GM12874 (cell line): ENCODE measurements at regions not wholly inside any gene's neighbourhood (a gene's known extent, or its start where the extent isn't known, plus 50 kb on each side); places are given as distances from the start of the nearest gene placed in this dataset.

Experiments
- CTCF ChIP-seq: IDR thresholded peaks from 2 replicates; pipeline ENCODE4 v1.5.1; 2011; ENCODE audit warnings: low read depth, mild to moderate bottlenecking, control low read depth, low read length, moderate library complexity; ENCODE audit not compliant: insufficient read depth

DNA sequence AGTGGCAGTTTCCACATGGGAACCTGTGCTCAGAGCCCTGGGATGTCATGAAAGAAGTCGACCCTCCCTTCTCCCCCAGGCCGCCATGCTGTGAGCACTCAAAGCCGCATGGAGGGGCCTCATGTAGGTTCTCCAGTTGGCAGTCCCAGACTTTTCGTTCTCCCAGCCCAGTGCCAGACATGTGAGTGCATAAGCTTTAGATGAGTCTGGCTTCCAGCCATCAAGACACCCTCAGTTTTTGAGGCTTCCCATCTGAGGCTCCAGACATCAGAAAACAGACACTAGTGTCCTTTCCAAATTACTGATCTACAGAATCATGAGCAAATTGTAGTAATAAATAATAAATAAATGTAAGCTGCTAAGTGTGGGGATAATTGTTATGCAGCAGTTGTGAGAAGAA is 136.5 kb upstream of the AGBL1 start:
- no peak for TF ChIP-seq CTCF

GRCh38 chr15:85943791-85944190 is 135.9 kb upstream of the AGBL1 start:
- no peak for TF ChIP-seq CTCF

DNA sequence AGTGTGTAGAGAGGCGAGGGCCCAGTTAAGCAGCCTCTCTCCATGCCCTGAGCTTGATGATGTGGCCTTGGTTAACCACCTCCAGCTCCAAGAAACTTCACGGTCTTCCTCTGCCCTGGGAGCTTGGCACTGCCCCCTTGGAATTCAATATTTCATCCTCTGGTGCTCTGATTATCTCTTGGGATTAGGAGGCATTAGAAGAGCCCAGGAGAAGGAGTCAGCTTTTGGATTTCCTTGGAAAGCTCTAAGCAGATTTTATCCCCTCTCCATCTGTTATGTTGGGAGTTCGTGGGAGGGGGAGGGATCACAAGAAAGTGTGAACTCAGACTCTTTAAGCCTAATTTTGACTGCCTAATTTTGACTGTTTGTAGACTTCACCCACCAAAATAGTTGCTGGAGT is 132.7 kb upstream of the AGBL1 start:
- no peak for TF ChIP-seq CTCF

DNA sequence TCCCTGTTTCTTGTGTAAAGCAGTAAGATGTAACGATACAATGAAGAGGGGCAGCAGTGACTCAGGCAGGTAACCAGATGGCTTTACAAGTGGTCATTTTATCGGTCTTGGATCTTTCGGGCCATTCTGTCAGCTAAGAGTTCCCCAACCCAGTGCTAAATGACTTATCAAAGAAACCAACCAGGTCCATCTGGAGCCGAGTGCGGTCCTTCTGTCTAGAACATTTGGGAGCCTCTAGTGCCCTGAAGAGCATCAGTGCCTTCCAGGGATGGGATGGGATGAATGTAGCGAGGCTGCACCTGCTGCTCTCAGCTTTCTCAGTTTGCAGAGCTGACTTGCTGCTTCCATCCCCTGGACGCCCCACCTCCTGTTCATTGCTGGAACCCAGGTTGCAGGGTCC is 131.7 kb upstream of the AGBL1 start:
- TF ChIP-seq CTCF, result no peak

DNA sequence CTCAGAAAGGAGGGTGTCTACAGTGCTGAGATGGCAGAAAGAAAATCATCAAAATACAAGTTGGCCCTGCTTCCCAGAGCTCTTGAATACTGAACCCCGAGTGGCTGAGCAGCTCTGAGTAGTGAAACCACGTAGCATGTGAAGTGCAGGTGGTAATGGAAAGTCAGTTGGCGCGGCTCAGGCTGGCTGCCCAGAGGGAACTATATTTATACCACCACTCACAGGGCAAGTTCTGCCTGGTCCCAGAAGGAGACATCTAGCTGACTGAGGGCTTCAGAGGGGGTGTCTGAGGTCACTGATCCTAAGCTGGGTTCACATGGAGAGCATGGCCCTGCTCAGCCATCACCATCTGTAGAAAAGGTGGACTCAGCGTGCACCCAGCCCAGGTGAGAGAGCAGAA is 129.6 kb upstream of the AGBL1 start:
- no peak for TF ChIP-seq CTCF

DNA sequence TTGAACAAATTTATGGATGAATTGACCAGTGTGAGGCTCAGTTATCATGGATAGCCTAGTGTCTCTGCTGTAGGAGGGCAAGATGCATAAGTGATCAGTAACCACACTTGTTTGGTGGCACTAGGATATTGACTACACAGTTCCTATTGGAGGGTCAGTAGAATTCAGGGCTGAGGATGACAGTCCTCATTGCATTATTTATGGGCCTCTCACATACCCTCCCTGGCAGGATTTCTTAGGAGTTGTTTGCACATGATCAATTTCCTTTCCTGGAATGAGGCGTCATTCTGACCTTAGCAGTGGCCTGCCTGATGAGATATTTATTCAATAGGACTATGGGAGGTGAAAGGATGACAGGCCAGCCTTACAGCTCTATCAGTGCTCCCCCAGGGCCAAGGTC is 125.1 kb upstream of the AGBL1 start:
- no peak for TF ChIP-seq CTCF

DNA sequence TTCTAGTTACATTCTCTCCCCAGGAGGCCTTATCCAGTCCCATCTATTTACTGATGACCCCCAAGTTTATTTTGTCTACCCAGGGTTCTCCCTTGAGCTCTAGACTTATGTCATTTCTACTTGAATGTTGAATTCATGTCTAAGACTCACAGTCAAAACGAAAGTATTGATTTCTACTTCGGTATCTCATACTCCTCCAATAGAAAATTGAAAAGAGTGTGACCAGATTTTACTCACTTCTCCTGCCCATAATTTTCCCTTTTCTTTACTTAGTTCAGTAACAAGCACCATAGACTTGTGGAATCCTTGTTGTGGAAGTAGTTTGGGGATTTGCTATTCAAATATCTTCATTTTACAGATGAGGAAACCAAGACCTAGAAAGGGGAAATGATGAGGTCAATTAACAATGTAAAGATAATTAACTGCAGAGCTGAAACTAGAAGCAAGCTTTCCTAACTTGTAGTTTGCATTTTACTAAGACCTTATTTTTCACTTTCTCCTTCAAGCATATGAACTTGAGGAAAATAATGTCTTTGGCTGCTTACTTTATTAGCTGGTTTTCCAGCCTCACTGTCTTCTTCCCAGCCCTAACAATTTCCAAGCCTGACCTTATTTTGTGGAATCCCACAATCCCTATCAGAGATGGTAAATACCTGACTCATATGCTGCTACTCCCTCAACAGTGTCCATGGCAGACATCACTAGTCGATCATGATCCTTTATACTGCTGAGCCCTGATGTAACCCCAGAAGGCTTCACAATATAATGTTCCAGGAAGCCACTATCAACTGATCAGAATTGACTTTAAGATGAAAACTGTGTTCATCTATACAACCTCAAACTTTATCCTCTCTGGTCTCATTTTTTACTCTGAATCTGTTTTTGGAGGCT is 123.9 kb upstream of the AGBL1 start:
- no peak for TF ChIP-seq CTCF
